D721Med (cell line): ENCODE measurements at regions not wholly inside any gene's neighbourhood (a gene's known extent, or its start where the extent isn't known, plus 50 kb on each side); places are given as distances from the start of the nearest gene placed in this dataset.

Experiments used
- DNase-seq: peaks from one replicate; pipeline ENCODE4 v3.0.0; 2011; ENCODE audit warnings: low spot score; ENCODE audit not compliant: insufficient read length
- FAIRE-seq: peaks from 2 replicates; lab custom pipeline; 2011; peaks lifted over from hg19 to GRCh38; lab: Jason Lieb, UNC
- TF ChIP-seq, protein P1 (sequence below): IDR thresholded peaks from 2 replicates; pipeline ENCODE4 v1.5.1; 2012; ENCODE audit warnings: mild to moderate bottlenecking, control low read depth; ENCODE audit not compliant: insufficient read depth; ENCODE audit errors: missing control alignments

DNA sequence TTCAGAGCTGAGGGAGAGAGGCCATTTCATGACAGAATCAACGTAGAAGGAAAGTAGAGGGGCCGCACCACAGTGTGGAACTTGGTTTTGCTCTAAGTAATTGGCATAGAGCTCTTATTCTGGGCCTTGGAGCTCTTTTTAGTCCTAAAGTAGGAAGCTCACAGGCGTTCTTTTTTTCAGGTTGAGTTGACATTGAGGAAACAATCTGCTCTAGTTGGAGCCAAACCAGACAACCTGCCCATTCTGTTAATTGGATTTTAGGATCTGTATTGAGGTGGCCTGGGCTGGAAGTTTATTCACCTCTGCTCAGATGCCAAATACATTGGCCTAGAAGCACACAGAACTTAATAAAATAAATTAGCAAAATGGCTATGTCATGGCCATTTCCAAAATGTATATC lies 1093.9 kb downstream of the ADGRL2 start:
- FAIRE-seq = no peak
- TF ChIP-seq, protein P1, sequence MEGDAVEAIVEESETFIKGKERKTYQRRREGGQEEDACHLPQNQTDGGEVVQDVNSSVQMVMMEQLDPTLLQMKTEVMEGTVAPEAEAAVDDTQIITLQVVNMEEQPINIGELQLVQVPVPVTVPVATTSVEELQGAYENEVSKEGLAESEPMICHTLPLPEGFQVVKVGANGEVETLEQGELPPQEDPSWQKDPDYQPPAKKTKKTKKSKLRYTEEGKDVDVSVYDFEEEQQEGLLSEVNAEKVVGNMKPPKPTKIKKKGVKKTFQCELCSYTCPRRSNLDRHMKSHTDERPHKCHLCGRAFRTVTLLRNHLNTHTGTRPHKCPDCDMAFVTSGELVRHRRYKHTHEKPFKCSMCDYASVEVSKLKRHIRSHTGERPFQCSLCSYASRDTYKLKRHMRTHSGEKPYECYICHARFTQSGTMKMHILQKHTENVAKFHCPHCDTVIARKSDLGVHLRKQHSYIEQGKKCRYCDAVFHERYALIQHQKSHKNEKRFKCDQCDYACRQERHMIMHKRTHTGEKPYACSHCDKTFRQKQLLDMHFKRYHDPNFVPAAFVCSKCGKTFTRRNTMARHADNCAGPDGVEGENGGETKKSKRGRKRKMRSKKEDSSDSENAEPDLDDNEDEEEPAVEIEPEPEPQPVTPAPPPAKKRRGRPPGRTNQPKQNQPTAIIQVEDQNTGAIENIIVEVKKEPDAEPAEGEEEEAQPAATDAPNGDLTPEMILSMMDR = no peak
- no peak for DNase-seq

- FAIRE-seq = no peak
- DNase-seq = no peak
- TF ChIP-seq, protein P1 = no peak
These were observed 1093.2 kb downstream of the ADGRL2 start for GRCh38 chr1:82893712-82894470.

- TF ChIP-seq, protein P1 = no peak
- DNase-seq = no peak
- FAIRE-seq = no peak
These were observed 1079.8 kb downstream of the ADGRL2 start for GRCh38 chr1:82880506-82880905.

- TF ChIP-seq, protein P1 = no peak
- FAIRE-seq (no peak), DNase-seq (no peak)
These were observed 1079.1 kb downstream of the ADGRL2 start for GRCh38 chr1:82879701-82880305.

- FAIRE-seq (no peak), DNase-seq (no peak)
- TF ChIP-seq, protein P1 = no peak
These were observed 1074.4 kb downstream of the ADGRL2 start for GRCh38 chr1:82875170-82875569.

DNA sequence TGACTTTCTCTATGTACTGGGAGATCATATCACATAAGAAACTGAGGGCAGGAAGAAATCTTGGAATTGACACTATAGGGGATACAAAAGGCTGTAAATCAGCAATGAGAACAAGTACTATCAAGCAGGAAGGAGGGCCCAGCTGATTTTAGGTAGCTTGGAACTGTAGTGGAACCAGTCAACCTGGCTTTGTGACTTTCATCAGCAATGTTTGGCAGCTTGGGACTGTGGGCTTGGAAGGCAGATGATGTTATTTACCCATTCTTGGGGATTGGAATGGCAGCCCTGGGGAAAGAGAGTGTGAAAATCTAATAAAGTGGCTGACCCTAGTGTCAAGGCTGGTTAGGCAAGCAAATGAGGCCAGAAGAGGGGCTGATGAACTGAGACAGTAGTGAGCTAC lies 1073.3 kb downstream of the ADGRL2 start:
- FAIRE-seq (no peak), DNase-seq (no peak)
- TF ChIP-seq, protein P1 = no peak

- FAIRE-seq (no peak), DNase-seq (no peak)
- TF ChIP-seq, protein P1 = no peak
These were observed 1069.6 kb downstream of the ADGRL2 start for GRCh38 chr1:82870332-82870731.
